ENCODE measurements at regions not wholly inside any gene's neighbourhood (a gene's known extent, or its start where the extent isn't known, plus 50 kb on each side); places are given as distances from the start of the nearest gene placed in this dataset.

DNA sequence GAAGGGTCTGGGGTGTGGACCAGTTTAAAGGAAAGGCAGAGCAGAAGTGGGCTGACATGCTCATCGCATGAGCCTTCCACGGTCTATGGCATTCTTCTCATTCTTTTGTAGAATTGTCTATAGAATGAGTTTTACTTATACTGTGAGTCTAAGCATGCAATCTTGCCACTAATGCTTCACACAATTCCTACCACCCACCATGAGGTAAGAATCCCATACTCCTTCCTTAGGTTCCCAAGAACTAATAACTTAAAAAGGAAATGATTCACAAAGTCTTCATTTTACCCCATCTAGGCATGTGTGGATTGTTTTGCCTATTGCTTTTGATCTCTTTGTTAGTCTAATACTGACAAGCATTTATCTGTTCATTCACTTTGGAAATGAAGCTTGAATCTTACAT is 195.2 kb downstream of the LY86 start:
- Histone ChIP-seq H2BK15ac (ENCODE audit: low read depth, low read length) (no peak overlapping the region), H3K27ac (ENCODE audit: insufficient read length, low read depth, low read length) (no peak overlapping the region), H3K9ac (ENCODE audit: extremely low read depth, insufficient read length, low read length) (no peak overlapping the region), H3K23ac (ENCODE audit: insufficient read length, low read depth, low read length) (no peak overlapping the region), H3K23me2 (ENCODE audit: insufficient read length, low read depth, low read length, poor library complexity, severe bottlenecking) (no peaks in the 10 kb centered on the region), H3K18ac (ENCODE audit: insufficient read length, low read depth, low read length) (no peak overlapping the region), H4K91ac (ENCODE audit: insufficient read length, low read depth, low read length) (no peak overlapping the region), H2BK5ac (ENCODE audit: insufficient read length, low read length) (no peak overlapping the region), H3K4me2 (ENCODE audit: insufficient read depth, insufficient read length, low read length) (no peak overlapping the region), H4K5ac (ENCODE audit: insufficient read length, low read depth, low read length) (no peak overlapping the region), H3K4ac (ENCODE audit: low read depth, low read length) (no peak overlapping the region), H4K20me1 (ENCODE audit: control insufficient read depth, insufficient read depth, insufficient read length) (no peaks in the 10 kb centered on the region), H2AK5ac (ENCODE audit: insufficient read length, low read length) (no peak overlapping the region), H3K56ac (ENCODE audit: insufficient read length, low read depth, low read length) (no peak overlapping the region), H3K79me2 (ENCODE audit: insufficient read depth, low read length) (no peaks in the 10 kb centered on the region), H3K9me3 (ENCODE audit: control insufficient read depth, low read depth, low read length) (no peaks in the 10 kb centered on the region), H3K79me1 (ENCODE audit: insufficient read depth, low read depth, low read length, poor library complexity, severe bottlenecking) (no peaks in the 10 kb centered on the region), H3K4me1 (ENCODE audit: insufficient read depth, low read length) (peaks cover 3% of the 10 kb centered on the region; the same call in 1 of the 2 replicates), H2BK120ac (ENCODE audit: low read depth, low read length, poor library complexity, severe bottlenecking) (no peak overlapping the region), H2BK12ac (ENCODE audit: insufficient read length, low read depth, low read length) (no peak overlapping the region), H2AFZ (ENCODE audit: low read length) (no peak overlapping the region), H3T11ph (ENCODE audit: low read length) (no peak overlapping the region), H3K27me3 (ENCODE audit: insufficient read depth, low read length) (no peaks in the 10 kb centered on the region), H3K14ac (ENCODE audit: insufficient read depth, low read length) (no peak overlapping the region), H4K8ac (replicated peaks; ENCODE audit: insufficient read length, low read depth, low read length) (no peak overlapping the region), H2BK20ac (ENCODE audit: low read depth, low read length, poor library complexity, severe bottlenecking) (no peak overlapping the region)
- no peaks in the 10 kb centered on the region for H3K9me3 Mint-ChIP-seq
- no peak for DNase-seq
- no CpG with 5 or more reads among the region's 2 CpGs for WGBS (ENCODE audit: extremely low coverage, insufficient read length, low lambda C conversion rate)
- no peak overlapping the region for H3K4me3 Mint-ChIP-seq
- peaks cover 5 to 8% of the 10 kb centered on the region in 2 experiments; a peak in 3 of 4 replicates for H3K4me1 Mint-ChIP-seq
- no peak for TF ChIP-seq CTCF (conservative IDR thresholded peaks at IDR 0.05)
- no peaks in the 10 kb centered on the region for H3K36me3 Mint-ChIP-seq (ENCODE audit: insufficient read depth in 1 of 3, low read depth in 3 of 3)
- H3K27me3 Mint-ChIP-seq (ENCODE audit: low read depth) = no peaks in the 10 kb centered on the region; the same call in 1 of the 2 replicates
- no peak overlapping the region for H3K27ac Mint-ChIP-seq
